ENCODE measurements at regions not wholly inside any gene's neighbourhood (a gene's known extent, or its start where the extent isn't known, plus 50 kb on each side); places are given as distances from the start of the nearest gene placed in this dataset.

- no peak for TF ChIP-seq EP300 (IDR thresholded peaks at IDR 0.05)
- no peak for TF ChIP-seq CTCF (IDR thresholded peaks at IDR 0.05)
- no peak for TF ChIP-seq POLR2A (IDR thresholded peaks at IDR 0.05; ENCODE audit: low read depth)
- no peak for TF ChIP-seq POLR2AphosphoS5 (IDR thresholded peaks at IDR 0.05)
These were observed 1108.9 kb downstream of the BCL11B start for GRCh38 chr14:98162856-98163805.
